GM23338 (cell line): ENCODE measurements at regions not wholly inside any gene's neighbourhood (a gene's known extent, or its start where the extent isn't known, plus 50 kb on each side); places are given as distances from the start of the nearest gene placed in this dataset.

ENCODE experiments used
- ATAC-seq: fragments of 200-7000 bp; cut with Tn5 transposase; 3 replicates; pipeline ENCODE4 v1.9.1; 2020
- DNase-seq: peaks from one replicate; pipeline ENCODE4 v3.0.0-alpha.2; 2015; ENCODE audit warnings: low spot score
- H2AFZ ChIP-seq: fragments of 200-600 bp; sonication (generic); 2 replicates; pipeline ENCODE4 v1.8.0; 2016; ENCODE audit warnings: antibody characterized with exemption, mild to moderate bottlenecking, moderate library complexity
- H3F3A ChIP-seq: fragments of 200-600 bp; sonication (generic); replicated peaks from 2 replicates; pipeline ENCODE4 v1.8.0; 2017; ENCODE audit warnings: antibody characterized with exemption, mixed run types, low read depth
- H3K27ac ChIP-seq: fragments of 200-600 bp; sonication (generic); 2 replicates; pipeline ENCODE4 v1.6.1; 2016; ENCODE audit warnings: low read depth
- H3K27me3 ChIP-seq: fragments of 200-600 bp; sonication (generic); 2 replicates; pipeline ENCODE4 v1.8.0; 2016; ENCODE audit warnings: mild to moderate bottlenecking, mixed run types, moderate library complexity; ENCODE audit not compliant: insufficient read depth
- H3K36me3 ChIP-seq: fragments of 200-600 bp; sonication (generic); 2 replicates; pipeline ENCODE4 v1.8.0; 2016; ENCODE audit warnings: mild to moderate bottlenecking; ENCODE audit not compliant: insufficient read depth
- H3K4me1 ChIP-seq: fragments of 200-600 bp; sonication (generic); 2 replicates; pipeline ENCODE4 v1.8.0; 2016; ENCODE audit warnings: mild to moderate bottlenecking, moderate library complexity; ENCODE audit not compliant: insufficient read depth
- H3K4me2 ChIP-seq: fragments of 200-600 bp; sonication (generic); 2 replicates; pipeline ENCODE4 v1.7.1; 2017; ENCODE audit warnings: mixed run types
- H3K4me3 ChIP-seq: fragments of 200-600 bp; sonication (generic); 2 replicates; pipeline ENCODE4 v1.6.1; 2016; ENCODE audit warnings: mixed run types
- H3K79me2 ChIP-seq: fragments of 200-600 bp; sonication (generic); replicated peaks from 2 replicates; pipeline ENCODE4 v1.8.0; 2017; ENCODE audit warnings: mild to moderate bottlenecking; ENCODE audit not compliant: insufficient read depth
- H3K9me2 ChIP-seq: fragments of 200-600 bp; sonication (generic); 2 replicates; pipeline ENCODE4 v1.8.0; 2017; ENCODE audit not compliant: insufficient read depth
- H4K20me1 ChIP-seq: fragments of 200-600 bp; sonication (generic); replicated peaks from 2 replicates; pipeline ENCODE4 v1.8.0; 2017; ENCODE audit warnings: mild to moderate bottlenecking; ENCODE audit not compliant: insufficient read depth
- H3K27ac Mint-ChIP-seq: 2 replicates; pipeline ENCODE4 v1.8.0; 2020; ENCODE audit warnings: inconsistent platforms, mild to moderate bottlenecking, moderate library complexity, mixed read lengths
- H3K27me3 Mint-ChIP-seq: 3 replicates; pipeline ENCODE4 v1.8.0; 2022; ENCODE audit warnings: low read depth, mild to moderate bottlenecking, moderate library complexity, mixed read lengths, inconsistent platforms; ENCODE audit not compliant: insufficient read depth, poor library complexity
- H3K36me3 Mint-ChIP-seq: 3 replicates; pipeline ENCODE4 v1.8.0; 2021; ENCODE audit warnings: low read depth, mild to moderate bottlenecking, inconsistent platforms, moderate library complexity, mixed read lengths
- H3K4me1 Mint-ChIP-seq: 3 replicates; pipeline ENCODE4 v1.8.0; 2020; ENCODE audit warnings: mild to moderate bottlenecking, inconsistent platforms, mixed read lengths
- H3K4me3 Mint-ChIP-seq: 3 replicates; pipeline ENCODE4 v1.8.0; 2021; ENCODE audit warnings: moderate library complexity, mild to moderate bottlenecking, inconsistent platforms, mixed read lengths
- H3K9me3 Mint-ChIP-seq: 3 replicates; pipeline ENCODE4 v1.8.0; 2020; ENCODE audit warnings: moderate library complexity, mild to moderate bottlenecking, inconsistent platforms, mixed read lengths
- CREB1 ChIP-seq: fragments of 250-450 bp; sonication (Bioruptor Pico); IDR thresholded peaks from 2 replicates; pipeline ENCODE4 v1.5.0; 2020; ENCODE audit warnings: low read depth, mild to moderate bottlenecking, moderate library complexity
- CTCF ChIP-seq, 2 experiments: fragments of 200-600 bp in 1 of 2; sonication (generic) in 1 of 2; conservative IDR thresholded peaks; 2 replicates each; pipeline versions ENCODE4 v1.5.1 to v1.6.1; 2016 to 2017; ENCODE audit warnings: antibody characterized with exemption in 2 of 2, low read depth in 2 of 2, mild to moderate bottlenecking in 2 of 2, moderate library complexity in 1 of 2
- ETS1 ChIP-seq: IDR thresholded peaks from 2 replicates; pipeline ENCODE4 v1.6.1; 2016; ENCODE audit warnings: antibody characterized with exemption
- EZH2 ChIP-seq: fragments of 200-600 bp; sonication (generic); IDR thresholded peaks from one replicate; pipeline ENCODE4 v1.8.0; 2017; ENCODE audit warnings: antibody characterized with exemption, mild to moderate bottlenecking, low read depth; ENCODE audit not compliant: unreplicated experiment
- EZH2phosphoT487 ChIP-seq: fragments of 200-600 bp; sonication (generic); IDR thresholded peaks from one replicate; pipeline ENCODE4 v1.8.1; 2018; ENCODE audit warnings: antibody characterized with exemption; ENCODE audit not compliant: unreplicated experiment
- JUNB ChIP-seq: IDR thresholded peaks from one replicate; pipeline ENCODE4 v1.6.1; 2016; ENCODE audit warnings: antibody characterized with exemption; ENCODE audit not compliant: unreplicated experiment
- NANOG ChIP-seq: IDR thresholded peaks from 2 replicates; pipeline ENCODE4 v1.6.1; 2016; ENCODE audit warnings: antibody characterized with exemption, borderline replicate concordance
- POLR2AphosphoS5 ChIP-seq: IDR thresholded peaks from 2 replicates; pipeline ENCODE4 v1.6.1; 2016; ENCODE audit warnings: antibody characterized with exemption, low read depth
- REST ChIP-seq: IDR thresholded peaks from one replicate; pipeline ENCODE4 v1.6.1; 2018; ENCODE audit warnings: antibody characterized with exemption; ENCODE audit not compliant: unreplicated experiment
- STAT1 ChIP-seq: IDR thresholded peaks from one replicate; pipeline ENCODE4 v1.6.1; 2016; ENCODE audit warnings: antibody characterized with exemption; ENCODE audit not compliant: unreplicated experiment
- ZNF114 ChIP-seq: fragments of 250-450 bp; sonication (Bioruptor Pico); IDR thresholded peaks from 2 replicates; pipeline ENCODE4 v1.5.0; 2020; ENCODE audit warnings: mild to moderate bottlenecking, moderate library complexity
- ZNF331 ChIP-seq: fragments of 250-450 bp; sonication (Bioruptor Pico); IDR thresholded peaks from 2 replicates; pipeline ENCODE4 v1.5.0; 2020; ENCODE audit warnings: low read depth, mild to moderate bottlenecking, moderate library complexity
- ZNF462 ChIP-seq: fragments of 250-450 bp; sonication (Bioruptor Pico); IDR thresholded peaks from 2 replicates; pipeline ENCODE4 v1.5.0; 2020; ENCODE audit warnings: mild to moderate bottlenecking, moderate library complexity

GRCh38 chr7:153627323-153627722 lies 424.9 kb upstream of the DPP6 start:
- DNase-seq (no peak), ATAC-seq (no peak)
- H2AFZ ChIP-seq: no peak overlapping the region
- Mint-ChIP-seq H3K4me3 (no peak overlapping the region), H3K36me3 (peaks cover 15% of the 10 kb centered on the region), H3K27ac (no peak overlapping the region), H3K4me1 (no peaks in the 10 kb centered on the region), H3K9me3 (peaks cover 91% of the 10 kb centered on the region), H3K27me3 (peaks cover 2% of the 10 kb centered on the region)
- no peak for TF ChIP-seq EZH2
- no peak for TF ChIP-seq REST
- TF ChIP-seq STAT1: no peak
- no peak for TF ChIP-seq ETS1
- TF ChIP-seq POLR2AphosphoS5: no peak
- TF ChIP-seq ZNF331 (CRISPR knock-in tag): no peak
- no peak for TF ChIP-seq CTCF (conservative IDR thresholded peaks at IDR 0.05; ENCODE audit: low read depth in 2 of 2)
- no peak for TF ChIP-seq JUNB
- no peak for TF ChIP-seq ZNF462 (CRISPR knock-in tag)
- no peak for TF ChIP-seq ZNF114 (CRISPR knock-in tag)
- TF ChIP-seq CREB1 (CRISPR knock-in tag): no peak
- no peak for TF ChIP-seq EZH2phosphoT487
- no peak for TF ChIP-seq NANOG
- no peaks in the 10 kb centered on the region for H3K27me3 ChIP-seq
- H3K79me2 ChIP-seq: no peaks in the 10 kb centered on the region
- H3K4me1 ChIP-seq: no peaks in the 10 kb centered on the region
- no peaks in the 10 kb centered on the region for H4K20me1 ChIP-seq
- H3K4me2 ChIP-seq: no peak overlapping the region
- H3K4me3 ChIP-seq: no peak overlapping the region
- H3K9me2 ChIP-seq: no peaks in the 10 kb centered on the region
- no peak overlapping the region for H3K27ac ChIP-seq
- no peaks in the 10 kb centered on the region for H3F3A ChIP-seq
- H3K36me3 ChIP-seq: no peaks in the 10 kb centered on the region
